K562 (cell line): ENCODE measurements at regions not wholly inside any gene's neighbourhood (a gene's known extent, or its start where the extent isn't known, plus 50 kb on each side); places are given as distances from the start of the nearest gene placed in this dataset.

ENCODE experiments used
- ELF1 ChIP-seq: fragments of 200-800 bp; sonication (Bioruptor generic); IDR thresholded peaks from 2 replicates; pipeline ENCODE4 v1.6.1; 2016; ENCODE audit warnings: missing genetic modification characterization, missing compliant biosample characterization
- GTF3C2 ChIP-seq: IDR thresholded peaks from 3 replicates; pipeline ENCODE4 v1.6.1; 2011; ENCODE audit warnings: borderline replicate concordance, mild to moderate bottlenecking, moderate library complexity; ENCODE audit not compliant: insufficient read length; ENCODE audit errors: extremely low read depth
- JUND ChIP-seq, 2 experiments: IDR thresholded peaks; 2 replicates in 1 of 2; 3 replicates in 1 of 2; pipeline ENCODE4 v1.6.1; 2011; ENCODE audit warnings: borderline replicate concordance in 2 of 2, low read depth in 2 of 2, low read length in 2 of 2, improper control_type of control experiment in 1 of 2, missing biosample characterization in 1 of 2, missing genetic modification characterization in 1 of 2, missing genetic modification reagents in 1 of 2
- KDM1A ChIP-seq, 2 experiments: fragments of 450-650 bp; IDR thresholded peaks; 2 replicates each; pipeline ENCODE4 v1.6.1; 2016; ENCODE audit warnings: mild to moderate bottlenecking in 2 of 2
- MED1 ChIP-seq: sonication (generic); formaldehyde crosslinking; IDR thresholded peaks from 2 replicates; pipeline ENCODE4 v1.8.1; 2023; ENCODE audit warnings: missing genetic modification reagents, borderline replicate concordance
- POLR2A ChIP-seq: fragments of 450-650 bp; conservative IDR thresholded peaks from 2 replicates; pipeline ENCODE4 v1.6.1; 2016
- REST ChIP-seq, 2 experiments: fragments of 450-650 bp; formaldehyde crosslinking in 1 of 2; IDR thresholded peaks; 2 replicates each; pipeline versions ENCODE4 v1.4.0 to v1.6.1; 2014 to 2020; ENCODE audit warnings: mild to moderate bottlenecking in 2 of 2, borderline replicate concordance in 1 of 2, low read depth in 1 of 2
- ZBTB8A ChIP-seq: fragments of 450-650 bp; IDR thresholded peaks from 2 replicates; pipeline ENCODE4 v1.6.1; 2018; ENCODE audit warnings: mild to moderate bottlenecking, moderate library complexity; ENCODE audit not compliant: partially characterized antibody
- ZNF140 ChIP-seq: fragments of 250-450 bp; sonication (Bioruptor Pico); IDR thresholded peaks from 2 replicates; pipeline ENCODE4 v1.8.0; 2021; ENCODE audit warnings: moderate library complexity, mild to moderate bottlenecking, inconsistent platforms
- ZNF780A ChIP-seq: fragments of 250-450 bp; sonication (Bioruptor Pico); IDR thresholded peaks from 2 replicates; pipeline ENCODE4 v1.5.0; 2021; ENCODE audit warnings: mild to moderate bottlenecking

DNA sequence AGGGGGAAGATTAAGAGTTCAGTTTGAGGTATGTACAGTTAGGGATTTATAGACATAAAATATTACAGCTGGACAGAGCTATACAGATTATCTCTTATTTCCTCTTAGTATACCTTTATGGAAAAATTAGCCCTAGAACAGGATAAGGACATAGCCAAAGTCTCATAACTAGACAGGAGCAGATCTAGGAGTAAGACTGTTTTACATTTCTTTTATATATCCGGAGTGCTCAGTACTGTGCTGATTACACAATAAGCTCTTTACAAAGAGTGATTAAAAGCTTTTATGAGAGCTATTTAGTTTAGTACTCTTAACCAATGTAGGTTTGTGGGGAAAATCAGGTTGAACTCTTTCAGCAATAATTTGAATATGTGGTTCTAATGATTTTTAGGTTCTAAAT lies 105.8 kb downstream of the TBX22 start:
- TF ChIP-seq REST (IDR thresholded peaks at IDR 0.05; ENCODE audit: borderline replicate concordance) (no peak), REST (CRISPR knock-in tag; IDR thresholded peaks at IDR 0.05; ENCODE audit: low read depth) (no peak), JUND (IDR thresholded peaks at IDR 0.05; ENCODE audit: borderline replicate concordance, low read depth, low read length) (no peak), JUND (tag; IDR thresholded peaks at IDR 0.05; ENCODE audit: borderline replicate concordance, low read depth, low read length) (no peak), KDM1A (IDR thresholded peaks at IDR 0.05) (no peak), MED1 (CRISPR knock-in tag) (no peak), ELF1 (tag) (no peak), GTF3C2 (no peak), ZNF140 (CRISPR knock-in tag) (no peak), POLR2A (no peak), ZNF780A (CRISPR knock-in tag) (no peak), ZBTB8A (no peak)
